ENCODE measurements at regions not wholly inside any gene's neighbourhood (a gene's known extent, or its start where the extent isn't known, plus 50 kb on each side); places are given as distances from the start of the nearest gene placed in this dataset.
A peak's percentile ranks its signal among the peaks of the same experiment; 100 is the strongest.

DNA sequence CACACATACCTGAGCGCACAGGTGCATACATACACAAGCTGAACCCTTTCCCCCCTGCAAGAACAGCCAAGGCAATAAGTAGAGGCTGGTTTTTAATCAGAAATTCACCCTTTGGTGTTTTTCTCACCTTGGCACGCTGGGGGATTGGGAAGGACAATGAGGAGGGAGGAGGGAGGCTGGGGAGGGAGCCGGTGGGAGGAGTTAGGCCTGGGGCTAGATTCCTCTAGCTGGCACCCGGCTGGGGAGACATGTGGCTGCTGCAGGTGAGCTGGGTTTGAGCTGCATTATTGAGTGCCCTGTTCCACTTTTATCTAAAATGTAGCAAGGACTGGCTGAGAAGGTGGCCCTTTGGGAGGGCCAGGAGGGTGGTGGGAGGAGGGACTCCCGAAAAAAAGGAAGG, 97.8 kb upstream of the CSF3R start:
- Histone ChIP-seq H3K4me2 (ENCODE audit: low read length) (no peak overlapping the region), H3K4me3 (ENCODE audit: low read length) (no peak overlapping the region), H3K79me2 (ENCODE audit: control insufficient read depth, insufficient read depth, low read length) (no peaks in the 10 kb centered on the region), H3K56ac (ENCODE audit: low read length) (no peak overlapping the region), H3K4me1 (ENCODE audit: control insufficient read depth, low read depth, low read length) (peaks cover 1% of the 10 kb centered on the region), H2AK5ac (ENCODE audit: low read length) (no peak overlapping the region), H3K18ac (ENCODE audit: low read length) (no peak overlapping the region), H2BK5ac (ENCODE audit: low read length) (no peak overlapping the region), H2BK15ac (replicated peaks; ENCODE audit: low read depth) (no peak overlapping the region), H3K4ac (ENCODE audit: low read depth, low read length) (no peak overlapping the region), H4K8ac (ENCODE audit: low read depth, low read length) (no peak overlapping the region), H3K27ac (ENCODE audit: low read depth, low read length) (no peak overlapping the region), H4K5ac (ENCODE audit: low read length) (no peak overlapping the region), H3K79me1 (ENCODE audit: low read length) (no peaks in the 10 kb centered on the region), H2BK120ac (ENCODE audit: low read depth, low read length) (no peak overlapping the region), H3K23ac (ENCODE audit: low read length) (no peak overlapping the region), H3K36me3 (ENCODE audit: control insufficient read depth, insufficient read depth, low read length) (no peaks in the 10 kb centered on the region), H3K9ac (ENCODE audit: low read length) (no peak overlapping the region), H3K27me3 (ENCODE audit: insufficient read depth, low read length, poor library complexity) (no peaks in the 10 kb centered on the region)
- DNase-seq: peak; percentile 62
- no CpG with 5 or more reads among the region's 5 CpGs for WGBS (ENCODE audit: extremely low coverage, insufficient coverage, low lambda C conversion rate)

DNA sequence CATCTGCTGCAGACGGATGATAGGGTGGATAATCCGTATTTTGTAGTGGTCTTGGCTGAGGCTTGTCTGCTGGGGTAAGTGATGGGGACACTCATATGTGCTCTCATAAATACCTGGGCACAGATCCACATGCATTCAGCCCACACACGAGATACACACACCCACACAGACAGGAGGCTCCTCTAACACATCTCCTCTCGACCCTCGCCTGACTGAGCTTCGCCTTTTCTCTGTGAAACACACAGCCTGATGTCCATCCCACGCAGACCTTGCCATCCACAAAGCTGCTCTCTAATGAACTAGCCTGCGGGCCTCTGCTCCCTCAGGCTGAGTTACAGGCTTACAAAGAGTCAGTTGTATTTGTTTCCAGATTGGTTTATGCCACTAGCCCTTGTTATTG, 96.3 kb upstream of the CSF3R start:
- H3K27me3 ChIP-seq (ENCODE audit: insufficient read depth, low read length, poor library complexity): no peaks in the 10 kb centered on the region
- WGBS (ENCODE audit: extremely low coverage, insufficient coverage, low lambda C conversion rate): no CpG with 5 or more reads among the region's 8 CpGs
- no peak overlapping the region for H3K56ac ChIP-seq (ENCODE audit: low read length)
- H3K18ac ChIP-seq (ENCODE audit: low read length): no peak overlapping the region
- no peak overlapping the region for H4K8ac ChIP-seq (ENCODE audit: low read depth, low read length)
- no peak overlapping the region for H4K5ac ChIP-seq (ENCODE audit: low read length)
- H3K79me2 ChIP-seq (ENCODE audit: control insufficient read depth, insufficient read depth, low read length): no peaks in the 10 kb centered on the region
- no peak overlapping the region for H2BK15ac ChIP-seq (replicated peaks; ENCODE audit: low read depth)
- DNase-seq: no peak
- H3K4me2 ChIP-seq (ENCODE audit: low read length): no peak overlapping the region
- peaks cover 1% of the 10 kb centered on the region for H3K4me1 ChIP-seq (ENCODE audit: control insufficient read depth, low read depth, low read length)
- H2BK5ac ChIP-seq (ENCODE audit: low read length): no peak overlapping the region
- H3K27ac ChIP-seq (ENCODE audit: low read depth, low read length): no peak overlapping the region
- no peak overlapping the region for H3K9ac ChIP-seq (ENCODE audit: low read length)
- H2AK5ac ChIP-seq (ENCODE audit: low read length): no peak overlapping the region
- H3K4ac ChIP-seq (ENCODE audit: low read depth, low read length): no peak overlapping the region
- H2BK120ac ChIP-seq (ENCODE audit: low read depth, low read length): no peak overlapping the region
- no peaks in the 10 kb centered on the region for H3K36me3 ChIP-seq (ENCODE audit: control insufficient read depth, insufficient read depth, low read length)
- no peak overlapping the region for H3K4me3 ChIP-seq (ENCODE audit: low read length)
- H3K79me1 ChIP-seq (ENCODE audit: low read length): no peaks in the 10 kb centered on the region
- no peak overlapping the region for H3K23ac ChIP-seq (ENCODE audit: low read length)

DNA sequence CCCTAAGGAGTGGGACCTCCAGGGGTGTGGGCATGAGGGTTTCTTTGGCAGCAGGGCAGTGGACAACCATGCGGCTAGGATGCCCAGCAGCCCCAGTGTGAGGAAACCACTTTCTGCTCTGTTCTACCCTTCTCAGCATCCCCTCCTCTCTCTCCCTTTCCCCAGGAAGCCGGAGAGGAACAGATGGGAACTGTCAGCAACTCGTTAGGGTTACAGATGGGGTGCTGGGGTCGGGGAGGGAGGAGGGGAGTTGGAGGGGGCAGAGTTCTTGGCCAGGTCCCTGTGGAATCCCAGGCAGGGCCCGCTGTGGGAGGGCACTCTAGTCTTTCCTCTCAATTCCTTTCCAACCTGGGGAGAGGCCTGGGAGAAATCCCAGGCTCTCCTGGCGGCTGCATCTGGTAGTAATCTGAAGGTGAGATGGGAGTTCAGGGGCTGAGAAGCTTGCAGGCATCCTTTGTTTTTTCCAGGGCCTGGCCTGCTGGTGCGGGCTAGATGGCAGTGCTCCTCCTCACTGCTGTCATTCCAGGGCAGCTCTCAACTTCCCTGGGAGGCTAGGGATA, 93.9 kb upstream of the CSF3R start:
- Histone ChIP-seq H2AK5ac (ENCODE audit: low read length) (no peak overlapping the region), H3K79me1 (ENCODE audit: low read length) (no peaks in the 10 kb centered on the region), H3K27ac (ENCODE audit: low read depth, low read length) (no peak overlapping the region), H2BK120ac (ENCODE audit: low read depth, low read length) (no peak overlapping the region), H3K56ac (ENCODE audit: low read length) (no peak overlapping the region), H3K23ac (ENCODE audit: low read length) (no peak overlapping the region), H2BK5ac (ENCODE audit: low read length) (no peak overlapping the region), H3K18ac (ENCODE audit: low read length) (no peak overlapping the region), H3K4me2 (ENCODE audit: low read length) (no peak overlapping the region), H3K79me2 (ENCODE audit: control insufficient read depth, insufficient read depth, low read length) (no peaks in the 10 kb centered on the region), H3K9ac (ENCODE audit: low read length) (no peak overlapping the region), H3K27me3 (ENCODE audit: insufficient read depth, low read length, poor library complexity) (no peaks in the 10 kb centered on the region), H2BK15ac (replicated peaks; ENCODE audit: low read depth) (no peak overlapping the region), H4K5ac (ENCODE audit: low read length) (no peak overlapping the region), H4K8ac (ENCODE audit: low read depth, low read length) (no peak overlapping the region), H3K36me3 (ENCODE audit: control insufficient read depth, insufficient read depth, low read length) (no peaks in the 10 kb centered on the region), H3K4ac (ENCODE audit: low read depth, low read length) (no peak overlapping the region), H3K4me3 (ENCODE audit: low read length) (no peak overlapping the region), H3K4me1 (ENCODE audit: control insufficient read depth, low read depth, low read length) (peaks cover 1% of the 10 kb centered on the region)
- WGBS (ENCODE audit: extremely low coverage, insufficient coverage, low lambda C conversion rate): no CpG with 5 or more reads among the region's 7 CpGs
- no peak for DNase-seq

DNA sequence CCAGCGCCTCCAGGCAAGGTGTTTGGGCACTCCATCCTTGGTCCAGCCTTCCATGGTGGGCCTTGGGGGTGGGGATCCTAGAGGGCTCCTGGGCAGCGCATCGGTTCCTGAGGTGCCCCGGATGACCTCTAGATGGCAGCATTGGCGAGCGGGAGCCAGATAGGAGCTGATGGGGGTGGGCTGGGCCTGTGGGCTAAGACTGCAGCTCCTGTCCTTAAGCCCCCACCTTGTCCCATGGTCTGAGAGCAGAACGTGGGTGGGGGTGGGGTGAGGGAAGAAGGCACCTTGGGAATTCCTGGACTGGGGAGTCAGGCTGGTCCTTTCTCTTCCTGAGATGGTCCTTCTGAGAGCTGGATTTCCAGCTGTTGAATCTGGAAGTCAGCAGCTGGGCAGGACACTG, 93.4 kb upstream of the CSF3R start:
- H3K4ac ChIP-seq (ENCODE audit: low read depth, low read length): no peak overlapping the region
- no peak overlapping the region for H2AK5ac ChIP-seq (ENCODE audit: low read length)
- DNase-seq: peak; percentile 81
- no peak overlapping the region for H3K4me3 ChIP-seq (ENCODE audit: low read length)
- H3K9ac ChIP-seq (ENCODE audit: low read length): no peak overlapping the region
- no CpG with 5 or more reads among the region's 7 CpGs for WGBS (ENCODE audit: extremely low coverage, insufficient coverage, low lambda C conversion rate)
- no peaks in the 10 kb centered on the region for H3K36me3 ChIP-seq (ENCODE audit: control insufficient read depth, insufficient read depth, low read length)
- no peaks in the 10 kb centered on the region for H3K79me2 ChIP-seq (ENCODE audit: control insufficient read depth, insufficient read depth, low read length)
- H3K27me3 ChIP-seq (ENCODE audit: insufficient read depth, low read length, poor library complexity): no peaks in the 10 kb centered on the region
- no peak overlapping the region for H4K5ac ChIP-seq (ENCODE audit: low read length)
- H3K79me1 ChIP-seq (ENCODE audit: low read length): no peaks in the 10 kb centered on the region
- no peak overlapping the region for H3K23ac ChIP-seq (ENCODE audit: low read length)
- H3K4me2 ChIP-seq (ENCODE audit: low read length): no peak overlapping the region
- H3K27ac ChIP-seq (ENCODE audit: low read depth, low read length): no peak overlapping the region
- H3K56ac ChIP-seq (ENCODE audit: low read length): no peak overlapping the region
- no peak overlapping the region for H3K18ac ChIP-seq (ENCODE audit: low read length)
- no peak overlapping the region for H2BK5ac ChIP-seq (ENCODE audit: low read length)
- no peak overlapping the region for H2BK120ac ChIP-seq (ENCODE audit: low read depth, low read length)
- no peak overlapping the region for H4K8ac ChIP-seq (ENCODE audit: low read depth, low read length)
- H2BK15ac ChIP-seq (replicated peaks; ENCODE audit: low read depth): no peak overlapping the region
- H3K4me1 ChIP-seq (ENCODE audit: control insufficient read depth, low read depth, low read length): peaks cover 1% of the 10 kb centered on the region

DNA sequence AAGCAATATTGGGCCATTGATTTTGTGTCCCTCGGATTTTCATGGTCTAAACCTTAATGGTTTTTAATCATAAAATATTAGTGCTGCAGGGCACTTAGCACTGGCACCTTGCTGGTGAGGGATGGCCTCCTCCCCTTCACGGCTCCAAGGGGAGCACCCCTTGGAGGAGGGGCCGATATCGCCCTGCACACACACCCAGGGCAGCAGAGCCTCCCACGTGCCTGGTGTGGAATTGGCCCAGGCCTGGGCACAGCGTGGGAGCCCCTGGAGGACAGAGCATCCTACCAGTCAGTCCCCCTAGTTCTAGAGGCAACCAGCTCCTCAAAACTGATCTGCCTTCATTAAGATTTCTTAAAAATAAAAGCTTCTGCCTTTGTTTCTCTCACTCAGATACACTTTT, 90.7 kb upstream of the CSF3R start:
- H3K36me3 ChIP-seq (ENCODE audit: control insufficient read depth, insufficient read depth, low read length): no peaks in the 10 kb centered on the region
- no peak overlapping the region for H2AK5ac ChIP-seq (ENCODE audit: low read length)
- no peak overlapping the region for H3K27ac ChIP-seq (ENCODE audit: low read depth, low read length)
- H3K18ac ChIP-seq (ENCODE audit: low read length): no peak overlapping the region
- no peak overlapping the region for H2BK5ac ChIP-seq (ENCODE audit: low read length)
- H3K4me2 ChIP-seq (ENCODE audit: low read length): no peak overlapping the region
- no peak overlapping the region for H4K8ac ChIP-seq (ENCODE audit: low read depth, low read length)
- H3K79me2 ChIP-seq (ENCODE audit: control insufficient read depth, insufficient read depth, low read length): no peaks in the 10 kb centered on the region
- H3K4me3 ChIP-seq (ENCODE audit: low read length): no peak overlapping the region
- H3K23ac ChIP-seq (ENCODE audit: low read length): no peak overlapping the region
- WGBS (ENCODE audit: extremely low coverage, insufficient coverage, low lambda C conversion rate): no CpG with 5 or more reads among the region's 6 CpGs
- no peak overlapping the region for H2BK120ac ChIP-seq (ENCODE audit: low read depth, low read length)
- H3K4ac ChIP-seq (ENCODE audit: low read depth, low read length): no peak overlapping the region
- H3K4me1 ChIP-seq (ENCODE audit: control insufficient read depth, low read depth, low read length): no peaks in the 10 kb centered on the region
- H3K27me3 ChIP-seq (ENCODE audit: insufficient read depth, low read length, poor library complexity): no peaks in the 10 kb centered on the region
- no peak overlapping the region for H3K9ac ChIP-seq (ENCODE audit: low read length)
- H3K56ac ChIP-seq (ENCODE audit: low read length): no peak overlapping the region
- H2BK15ac ChIP-seq (replicated peaks; ENCODE audit: low read depth): no peak overlapping the region
- no peak for DNase-seq
- H4K5ac ChIP-seq (ENCODE audit: low read length): no peak overlapping the region
- H3K79me1 ChIP-seq (ENCODE audit: low read length): no peaks in the 10 kb centered on the region

DNA sequence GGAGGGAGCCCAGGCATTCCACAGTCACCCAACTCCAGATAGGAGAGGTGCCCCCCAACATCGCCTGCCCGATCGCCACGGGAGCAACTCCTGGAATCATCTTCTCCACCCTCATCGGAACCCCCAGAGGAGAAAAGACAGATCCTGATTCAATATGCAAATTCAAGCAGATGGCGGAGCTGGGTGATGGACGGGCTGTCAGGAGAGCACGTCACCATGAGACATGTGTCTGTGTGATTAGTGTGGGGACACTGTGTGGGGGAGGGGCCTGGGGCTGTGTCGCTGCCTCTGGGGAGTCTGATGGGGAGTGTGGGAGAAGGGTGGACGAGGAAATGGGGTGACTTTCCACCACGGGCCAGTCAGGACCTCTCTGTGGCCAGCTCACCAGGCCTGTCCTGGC, 90.2 kb upstream of the CSF3R start:
- H4K5ac ChIP-seq (ENCODE audit: low read length): no peak overlapping the region
- H2BK5ac ChIP-seq (ENCODE audit: low read length): no peak overlapping the region
- H3K79me2 ChIP-seq (ENCODE audit: control insufficient read depth, insufficient read depth, low read length): no peaks in the 10 kb centered on the region
- no peak overlapping the region for H3K4me2 ChIP-seq (ENCODE audit: low read length)
- H3K56ac ChIP-seq (ENCODE audit: low read length): no peak overlapping the region
- H2AK5ac ChIP-seq (ENCODE audit: low read length): no peak overlapping the region
- no peak overlapping the region for H4K8ac ChIP-seq (ENCODE audit: low read depth, low read length)
- no peaks in the 10 kb centered on the region for H3K4me1 ChIP-seq (ENCODE audit: control insufficient read depth, low read depth, low read length)
- no peak overlapping the region for H3K4ac ChIP-seq (ENCODE audit: low read depth, low read length)
- H3K9ac ChIP-seq (ENCODE audit: low read length): no peak overlapping the region
- no CpG with 5 or more reads among the region's 11 CpGs for WGBS (ENCODE audit: extremely low coverage, insufficient coverage, low lambda C conversion rate)
- no peak overlapping the region for H3K18ac ChIP-seq (ENCODE audit: low read length)
- H3K27ac ChIP-seq (ENCODE audit: low read depth, low read length): no peak overlapping the region
- no peaks in the 10 kb centered on the region for H3K27me3 ChIP-seq (ENCODE audit: insufficient read depth, low read length, poor library complexity)
- no peak overlapping the region for H3K4me3 ChIP-seq (ENCODE audit: low read length)
- no peak for DNase-seq
- no peak overlapping the region for H2BK15ac ChIP-seq (replicated peaks; ENCODE audit: low read depth)
- no peaks in the 10 kb centered on the region for H3K36me3 ChIP-seq (ENCODE audit: control insufficient read depth, insufficient read depth, low read length)
- no peak overlapping the region for H2BK120ac ChIP-seq (ENCODE audit: low read depth, low read length)
- no peaks in the 10 kb centered on the region for H3K79me1 ChIP-seq (ENCODE audit: low read length)
- no peak overlapping the region for H3K23ac ChIP-seq (ENCODE audit: low read length)
